Karpas-422 (cell line): ENCODE measurements at regions not wholly inside any gene's neighbourhood (a gene's known extent, or its start where the extent isn't known, plus 50 kb on each side); places are given as distances from the start of the nearest gene placed in this dataset.

Experiments
- DNase-seq: peaks from one replicate; pipeline ENCODE4 v3.0.0-alpha.2; 2015
- H2AFZ ChIP-seq: fragments of 200-600 bp; sonication (generic); 2 replicates; pipeline ENCODE4 v1.6.1; 2014; ENCODE audit warnings: antibody characterized with exemption, low read length, mixed read lengths
- H3K27ac ChIP-seq: fragments of 200-600 bp; sonication (generic); 2 replicates; pipeline ENCODE4 v1.5.1; 2014; ENCODE audit warnings: mild to moderate bottlenecking, low read length, moderate library complexity
- H3K27me3 ChIP-seq: fragments of 200-600 bp; sonication (generic); 2 replicates; pipeline ENCODE4 v1.6.1; 2014; ENCODE audit warnings: low read length, mixed read lengths
- H3K36me3 ChIP-seq: fragments of 200-600 bp; sonication (generic); 2 replicates; pipeline ENCODE4 v1.6.1; 2014; ENCODE audit warnings: low read length, mixed read lengths; ENCODE audit not compliant: insufficient read depth
- H3K4me1 ChIP-seq: fragments of 200-600 bp; sonication (generic); 2 replicates; pipeline ENCODE4 v1.6.1; 2014; ENCODE audit warnings: mild to moderate bottlenecking, low read length, mixed read lengths
- H3K4me2 ChIP-seq: fragments of 200-600 bp; sonication (generic); 2 replicates; pipeline ENCODE4 v1.6.1; 2014; ENCODE audit warnings: low read length, low read depth, mild to moderate bottlenecking; ENCODE audit not compliant: poor library complexity, severe bottlenecking
- H3K4me3 ChIP-seq: fragments of 200-600 bp; sonication (generic); 2 replicates; pipeline ENCODE4 v1.5.1; 2014; ENCODE audit warnings: mild to moderate bottlenecking, antibody characterized with exemption, low read length, mixed read lengths
- H3K79me2 ChIP-seq: fragments of 200-600 bp; sonication (generic); 2 replicates; pipeline ENCODE4 v1.6.1; 2014; ENCODE audit warnings: mild to moderate bottlenecking, low read length, mixed read lengths
- H3K9ac ChIP-seq: fragments of 200-600 bp; sonication (generic); 2 replicates; pipeline ENCODE4 v1.6.0; 2014; ENCODE audit warnings: low read length
- H3K9me2 ChIP-seq: fragments of 200-600 bp; sonication (generic), shearing (Covaris generic); replicated peaks from 2 replicates; pipeline ENCODE4 v1.6.0; 2014; ENCODE audit warnings: mild to moderate bottlenecking, low read length, moderate library complexity; ENCODE audit not compliant: insufficient read depth
- H3K9me3 ChIP-seq: fragments of 300-700, 200-600 bp; sonication (generic); 2 replicates; pipeline ENCODE4 v1.6.1; 2014; ENCODE audit warnings: low read length, mixed read lengths
- H4K20me1 ChIP-seq: fragments of 200-600 bp; sonication (generic); 2 replicates; pipeline ENCODE4 v1.6.1; 2014; ENCODE audit warnings: mild to moderate bottlenecking, antibody characterized with exemption, low read length, low read depth; ENCODE audit not compliant: insufficient read depth

DNA sequence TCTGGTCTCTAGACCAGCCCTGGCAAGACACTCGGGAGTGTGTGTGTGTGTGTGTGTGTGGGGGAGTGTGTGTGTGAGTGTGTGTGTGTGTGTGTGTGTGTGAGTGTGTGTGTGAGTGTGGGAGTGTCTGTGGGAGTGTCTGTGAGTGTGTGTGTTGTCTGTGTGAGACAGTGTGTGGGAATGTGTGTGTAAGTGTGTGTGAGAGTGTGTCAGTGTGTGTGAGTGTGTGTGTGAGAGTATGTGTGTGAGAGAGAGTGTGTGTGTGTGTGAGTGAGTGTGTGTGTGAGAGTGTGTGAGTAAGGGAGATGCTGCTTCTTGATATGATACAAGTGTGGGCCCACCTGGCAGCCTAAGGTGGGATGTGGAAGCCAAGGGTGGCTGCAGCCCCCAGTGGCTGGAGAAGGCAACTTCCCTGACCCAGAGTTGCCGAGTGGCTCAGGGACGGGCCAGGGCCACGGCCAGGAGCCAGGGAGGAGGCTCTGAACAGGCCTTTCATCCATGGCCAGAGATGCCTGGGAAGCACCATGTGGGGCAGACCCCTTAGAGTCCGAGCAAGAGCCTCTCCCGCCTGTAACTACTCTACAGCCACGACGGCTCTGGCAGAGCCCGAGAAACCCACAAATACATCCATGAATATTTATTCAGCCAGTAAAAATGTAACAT lies 159.3 kb upstream of the MYCN start:
- no peak overlapping the region for H2AFZ ChIP-seq
- no peaks in the 10 kb centered on the region for H3K4me1 ChIP-seq
- no peaks in the 10 kb centered on the region for H4K20me1 ChIP-seq
- no peak overlapping the region for H3K4me3 ChIP-seq
- H3K9me3 ChIP-seq: no peaks in the 10 kb centered on the region
- H3K4me2 ChIP-seq: no peak overlapping the region
- H3K79me2 ChIP-seq: no peaks in the 10 kb centered on the region
- H3K36me3 ChIP-seq: no peaks in the 10 kb centered on the region
- DNase-seq: no peak
- no peak overlapping the region for H3K27ac ChIP-seq
- H3K9me2 ChIP-seq: no peaks in the 10 kb centered on the region
- no peak overlapping the region for H3K9ac ChIP-seq
- H3K27me3 ChIP-seq: no peaks in the 10 kb centered on the region

- Histone ChIP-seq H3K27me3 (no peaks in the 10 kb centered on the region), H3K4me1 (no peaks in the 10 kb centered on the region), H3K9ac (no peak overlapping the region), H3K79me2 (no peaks in the 10 kb centered on the region), H3K9me2 (no peaks in the 10 kb centered on the region), H3K27ac (no peak overlapping the region), H2AFZ (no peak overlapping the region), H3K9me3 (no peaks in the 10 kb centered on the region), H3K36me3 (no peaks in the 10 kb centered on the region), H3K4me3 (no peak overlapping the region), H4K20me1 (no peaks in the 10 kb centered on the region), H3K4me2 (no peak overlapping the region)
- no peak for DNase-seq
These were observed 158.2 kb upstream of the MYCN start for GRCh38 chr2:15782009-15782751.

DNA sequence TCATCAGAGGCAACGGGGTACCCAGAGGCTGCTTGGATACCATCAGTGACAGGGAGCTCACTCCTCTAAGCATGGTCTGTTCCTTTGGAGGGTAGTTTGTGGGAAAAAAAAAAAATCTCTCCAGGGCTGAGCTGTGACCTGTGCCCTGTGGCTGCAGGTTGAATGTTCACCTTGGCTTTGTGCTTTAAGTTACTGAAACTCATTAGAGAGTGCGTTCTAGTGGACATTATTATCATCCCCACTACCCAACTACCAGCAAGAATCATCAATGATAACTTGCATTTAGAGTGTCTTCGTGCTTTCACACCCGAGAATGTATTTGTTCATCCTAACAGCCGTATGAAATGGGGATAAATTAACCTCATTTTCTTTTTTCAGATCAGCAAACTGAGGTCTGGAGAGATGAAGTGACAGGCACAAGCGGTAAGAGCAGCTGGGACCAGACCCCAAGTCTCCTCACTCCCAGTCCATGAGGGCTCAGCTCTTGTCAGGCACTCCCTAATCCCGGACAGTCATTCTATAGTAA lies 157.5 kb upstream of the MYCN start:
- no peak overlapping the region for H3K9ac ChIP-seq
- H4K20me1 ChIP-seq: no peaks in the 10 kb centered on the region
- H3K9me2 ChIP-seq: no peaks in the 10 kb centered on the region
- no peaks in the 10 kb centered on the region for H3K4me1 ChIP-seq
- no peak overlapping the region for H2AFZ ChIP-seq
- H3K9me3 ChIP-seq: no peaks in the 10 kb centered on the region
- H3K36me3 ChIP-seq: no peaks in the 10 kb centered on the region
- no peaks in the 10 kb centered on the region for H3K27me3 ChIP-seq
- no peak for DNase-seq
- H3K4me3 ChIP-seq: no peak overlapping the region
- H3K27ac ChIP-seq: no peak overlapping the region
- H3K4me2 ChIP-seq: no peak overlapping the region
- H3K79me2 ChIP-seq: no peaks in the 10 kb centered on the region

- H2AFZ ChIP-seq: no peak overlapping the region
- H3K9me2 ChIP-seq: no peaks in the 10 kb centered on the region
- no peaks in the 10 kb centered on the region for H3K36me3 ChIP-seq
- no peaks in the 10 kb centered on the region for H3K27me3 ChIP-seq
- H3K9me3 ChIP-seq: no peaks in the 10 kb centered on the region
- no peak for DNase-seq
- no peaks in the 10 kb centered on the region for H3K4me1 ChIP-seq
- H3K27ac ChIP-seq: no peak overlapping the region
- H3K4me3 ChIP-seq: no peak overlapping the region
- no peaks in the 10 kb centered on the region for H4K20me1 ChIP-seq
- H3K4me2 ChIP-seq: no peak overlapping the region
- no peak overlapping the region for H3K9ac ChIP-seq
- H3K79me2 ChIP-seq: no peaks in the 10 kb centered on the region
These were observed 156.9 kb upstream of the MYCN start for GRCh38 chr2:15783489-15783888.

DNA sequence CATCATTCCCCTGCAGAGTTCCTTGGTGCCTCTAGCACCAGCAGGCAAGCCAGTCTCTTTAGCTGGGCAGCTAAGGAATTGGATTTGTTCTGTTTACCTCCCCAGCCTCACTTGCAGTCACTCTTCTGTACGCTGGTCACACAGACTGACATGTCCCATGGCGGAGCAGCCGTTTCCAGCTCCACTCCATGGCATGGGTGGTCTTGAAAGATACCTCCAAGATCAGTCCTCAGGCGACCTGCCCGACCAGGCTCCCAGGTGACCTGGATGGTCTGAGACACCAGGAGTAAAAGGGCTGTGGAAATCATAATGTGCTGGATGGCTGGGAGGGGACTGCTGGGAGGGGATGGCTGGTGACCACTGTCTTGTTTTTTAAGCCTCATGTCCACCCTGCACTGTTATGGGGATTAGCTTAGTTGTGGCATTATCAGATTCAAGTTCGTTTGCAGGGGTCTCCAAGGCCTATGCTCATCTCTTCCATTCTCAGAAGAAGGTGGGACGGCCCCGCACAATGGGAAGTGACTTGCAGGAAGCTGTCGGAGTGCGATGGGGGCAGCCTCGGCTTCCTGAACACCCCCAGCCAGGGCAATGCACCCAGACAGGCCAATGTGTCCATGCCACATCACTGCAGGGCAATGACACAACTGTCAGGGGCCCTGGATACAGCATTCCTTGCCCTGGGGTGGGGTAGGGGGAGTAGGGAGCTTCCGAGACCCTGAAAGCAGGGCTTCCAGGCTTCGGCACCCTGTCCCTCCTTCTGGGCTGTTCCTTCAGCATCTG lies 156.1 kb upstream of the MYCN start:
- H3K4me2 ChIP-seq: no peak overlapping the region
- H3K79me2 ChIP-seq: no peaks in the 10 kb centered on the region
- H4K20me1 ChIP-seq: no peaks in the 10 kb centered on the region
- H3K4me1 ChIP-seq: no peaks in the 10 kb centered on the region
- no peaks in the 10 kb centered on the region for H3K9me3 ChIP-seq
- H3K27me3 ChIP-seq: no peaks in the 10 kb centered on the region
- no peaks in the 10 kb centered on the region for H3K36me3 ChIP-seq
- H3K27ac ChIP-seq: no peak overlapping the region
- H3K4me3 ChIP-seq: no peak overlapping the region
- no peaks in the 10 kb centered on the region for H3K9me2 ChIP-seq
- DNase-seq: no peak
- H3K9ac ChIP-seq: no peak overlapping the region
- no peak overlapping the region for H2AFZ ChIP-seq

DNA sequence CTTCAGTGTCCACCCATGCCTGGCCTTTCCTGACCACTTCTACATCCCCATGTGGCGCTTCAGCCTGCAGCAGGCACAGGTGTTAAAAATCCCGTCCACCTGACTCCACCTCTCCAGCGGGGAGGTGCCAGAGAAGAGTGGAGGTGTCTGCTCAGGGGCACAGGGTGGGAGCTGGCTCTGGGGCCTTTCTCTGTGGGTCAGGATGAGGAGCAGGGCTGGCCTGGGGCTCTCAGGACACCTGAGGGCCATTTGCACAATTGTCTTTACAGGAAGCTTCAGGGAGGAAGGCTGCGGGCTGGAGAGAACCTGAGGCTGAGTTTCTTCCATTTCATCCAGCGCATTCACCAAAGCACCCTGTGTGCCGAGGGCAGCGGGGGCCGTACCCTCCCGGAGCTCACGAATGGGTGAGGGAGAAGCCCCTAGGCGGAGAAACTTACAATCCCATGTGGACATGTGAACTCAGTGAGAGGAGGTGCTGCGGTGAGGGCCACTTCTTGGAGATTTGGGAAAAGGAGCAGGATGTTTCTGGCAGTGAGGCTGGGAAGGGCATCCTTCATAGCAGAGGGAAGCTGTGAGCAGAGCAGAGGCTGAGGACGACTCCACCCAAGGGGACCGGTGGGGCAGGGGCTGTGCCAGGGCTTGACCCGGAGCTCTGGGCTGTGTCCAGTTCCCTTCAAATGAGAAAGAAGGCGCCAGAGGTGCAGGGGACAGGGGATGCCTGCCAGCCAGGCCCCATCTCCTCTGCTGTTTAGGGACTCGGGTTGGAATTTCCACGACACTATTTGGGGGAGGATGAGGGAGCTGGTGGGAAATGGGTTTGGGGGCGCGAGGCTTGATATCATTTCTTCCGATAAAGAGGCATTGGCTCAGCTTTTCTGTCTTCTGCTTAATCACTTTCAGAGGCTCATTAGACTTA lies 155.2 kb upstream of the MYCN start:
- H4K20me1 ChIP-seq: no peaks in the 10 kb centered on the region
- no peak overlapping the region for H3K27ac ChIP-seq
- no peaks in the 10 kb centered on the region for H3K9me2 ChIP-seq
- H3K27me3 ChIP-seq: no peaks in the 10 kb centered on the region
- H3K36me3 ChIP-seq: no peaks in the 10 kb centered on the region
- no peak for DNase-seq
- H3K4me3 ChIP-seq: no peak overlapping the region
- no peaks in the 10 kb centered on the region for H3K79me2 ChIP-seq
- H2AFZ ChIP-seq: no peak overlapping the region
- H3K9me3 ChIP-seq: no peaks in the 10 kb centered on the region
- H3K4me1 ChIP-seq: no peaks in the 10 kb centered on the region
- H3K9ac ChIP-seq: no peak overlapping the region
- no peak overlapping the region for H3K4me2 ChIP-seq

DNA sequence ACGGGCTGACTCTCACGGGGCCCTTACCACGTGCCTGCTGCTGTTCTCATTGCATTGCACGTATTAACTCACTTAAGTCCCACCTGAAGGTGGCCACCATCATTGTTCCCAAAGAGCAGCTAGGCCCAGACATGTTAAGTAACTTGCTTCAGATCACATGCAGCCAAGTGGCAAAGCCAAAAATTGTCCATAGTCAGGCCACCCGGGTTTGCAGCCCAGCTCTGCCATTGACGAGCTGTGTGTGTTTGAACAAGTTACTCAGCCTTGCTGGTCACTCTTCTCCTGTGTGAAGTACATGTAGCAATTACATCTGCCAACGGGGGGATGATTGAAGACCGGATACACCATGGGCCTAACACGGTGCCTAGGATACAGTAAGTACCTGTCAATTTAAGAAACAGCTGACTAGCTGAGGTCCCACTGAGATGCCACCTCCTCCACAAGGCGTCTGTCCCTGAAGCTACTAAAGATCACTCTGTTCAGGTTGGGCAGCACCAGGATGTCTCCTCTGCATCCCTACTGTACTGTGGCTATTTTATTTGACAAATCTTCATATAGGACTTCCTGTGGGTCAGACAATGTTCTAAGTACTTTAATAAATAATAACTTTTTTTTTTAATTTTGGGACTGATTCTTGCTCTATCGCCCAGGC lies 154.2 kb upstream of the MYCN start:
- Histone ChIP-seq H3K27me3 (no peaks in the 10 kb centered on the region), H3K4me3 (no peak overlapping the region), H3K9ac (no peak overlapping the region), H3K4me1 (no peaks in the 10 kb centered on the region), H2AFZ (no peak overlapping the region), H3K36me3 (no peaks in the 10 kb centered on the region), H4K20me1 (no peaks in the 10 kb centered on the region), H3K79me2 (no peaks in the 10 kb centered on the region), H3K4me2 (no peak overlapping the region), H3K9me3 (no peaks in the 10 kb centered on the region), H3K27ac (no peak overlapping the region), H3K9me2 (no peaks in the 10 kb centered on the region)
- no peak for DNase-seq
